Right lobe of liver (tissue), 6 donors: ENCODE measurements at regions not wholly inside any gene's neighbourhood (a gene's known extent, or its start where the extent isn't known, plus 50 kb on each side); places are given as distances from the start of the nearest gene placed in this dataset.

Experiments used
- ATAC-seq, 4 donors: fragments of 200-7000 bp; cut with Tn5 transposase; one replicate each; pipeline ENCODE4 v1.9.1; 2020; ENCODE audit warnings: mild to moderate bottlenecking in 4 of 4, moderate library complexity in 4 of 4
- DNase-seq, 3 donors: peaks; one replicate each; pipeline ENCODE4 v3.0.0-alpha.2; 2020
- H3K27ac ChIP-seq, 3 donors: fragments of 200-600 bp; one replicate each; pipeline ENCODE4 v1.8.0; 2022
- H3K27me3 ChIP-seq, 2 donors: fragments of 200-600 bp; one replicate each; pipeline ENCODE4 v1.8.0; 2022
- H3K36me3 ChIP-seq, 4 donors: fragments of 200-600 bp; sonication (generic) in 1 of 4; one replicate each; pipeline versions ENCODE4 v1.5.1 to v1.8.0; 2017 to 2022; ENCODE audit warnings: control low read depth in 1 of 4
- H3K4me1 ChIP-seq, 4 donors: fragments of 200-600 bp; sonication (generic) in 1 of 4; one replicate each; pipeline versions ENCODE4 v1.5.1 to v1.8.0; 2017 to 2022; ENCODE audit warnings: control low read depth in 1 of 4
- H3K4me3 ChIP-seq, 3 donors: fragments of 200-600 bp; one replicate each; pipeline ENCODE4 v1.8.0; 2022
- H3K9me3 ChIP-seq, 4 donors: fragments of 200-600 bp; sonication (generic) in 1 of 4; one replicate each; pipeline versions ENCODE4 v1.5.1 to v1.8.0; 2017 to 2022; ENCODE audit warnings: control low read depth in 1 of 4
- POLR2A ChIP-seq: fragments of 450-650 bp; IDR thresholded peaks from one replicate; pipeline ENCODE4 v1.6.1; 2017; ENCODE audit warnings: antibody characterized with exemption, mild to moderate bottlenecking
- WGBS: methylation state at CpG from one replicate; pipeline ENCODE4 v1.1.6; 2018; ENCODE audit warnings: low coverage, low lambda C conversion rate; ENCODE audit not compliant: insufficient coverage; ENCODE audit errors: missing lambda C conversion rate; 5-methylcytosine and 5-hydroxymethylcytosine counted together
- intact Hi-C, 2 donors: fragments of 100-400 bp; cut with DNase I; formaldehyde crosslinking; loops; one replicate each; pipeline versions ENCODE4 v1.11.2 to v1.14.1; 2022
- TF ChIP-seq, protein P1 (sequence below), 4 donors: fragments of 200-600 bp in 3 of 4; fragments of 450-650 bp in 1 of 4; IDR thresholded peaks; one replicate each; pipeline versions ENCODE4 v1.5.1 to v1.8.0; 2016 to 2022; ENCODE audit warnings: antibody characterized with exemption in 4 of 4, mild to moderate bottlenecking in 2 of 4
- donor health status: DM: no; HTN: yes; CAD: no.
- donor health status: DM: no; HTN: no; CAD: no.
- donor health status: DM: no; HTN: no; CAD: no.
- donor health status: DM: no; HTN: yes; CAD: no.
- donor health status: DM: no; HTN: yes; CAD: no.

DNA sequence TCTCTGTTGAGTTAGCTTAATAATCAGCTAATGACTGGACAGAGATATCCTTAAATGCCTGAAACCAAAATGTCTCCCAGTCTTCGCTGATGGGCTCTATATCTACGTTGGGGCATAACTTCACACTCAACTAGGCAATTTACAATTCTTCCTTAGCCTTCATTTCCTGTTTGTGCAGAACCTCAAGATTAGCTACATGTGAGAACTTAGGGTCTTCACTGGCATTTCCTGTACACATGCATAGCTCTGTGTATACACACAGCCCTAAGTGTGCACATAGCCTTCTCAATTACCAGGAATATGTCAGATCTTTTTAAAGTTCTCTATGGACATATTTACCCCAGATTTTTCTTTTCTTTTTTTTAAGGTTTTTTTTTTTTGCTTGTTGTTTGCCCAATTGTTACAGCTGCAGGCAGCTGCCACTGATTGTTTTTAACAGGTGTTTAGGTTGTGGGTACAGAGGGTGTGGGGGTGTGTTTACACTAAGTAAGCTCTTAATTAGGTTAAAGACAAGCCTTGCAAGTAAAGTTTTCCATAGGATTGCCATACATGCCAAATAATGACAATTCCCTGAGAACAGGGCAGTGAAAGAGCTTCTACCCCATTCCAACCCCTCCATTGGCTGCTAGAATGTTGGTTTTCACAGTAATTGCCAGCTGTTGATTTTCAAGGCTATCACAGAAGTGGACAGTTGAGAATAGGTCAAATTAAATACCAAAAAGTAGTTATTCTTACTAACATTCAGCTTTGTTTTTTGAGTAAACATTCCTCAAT is 441.0 kb downstream of the TLE4 start:
- Histone ChIP-seq H3K9me3 (no peaks in the 10 kb centered on the region), H3K4me1 (no peaks in the 10 kb centered on the region), H3K27me3 (no peaks in the 10 kb centered on the region), H3K36me3 (no peaks in the 10 kb centered on the region), H3K27ac (no peak overlapping the region), H3K4me3 (no peak overlapping the region)
- intact Hi-C loops, result no loop called here
- WGBS, result 38% methylated on average over 2 of the region's 2 CpGs
- ATAC-seq (no peak), DNase-seq (no peak)
- TF ChIP-seq, protein P1, sequence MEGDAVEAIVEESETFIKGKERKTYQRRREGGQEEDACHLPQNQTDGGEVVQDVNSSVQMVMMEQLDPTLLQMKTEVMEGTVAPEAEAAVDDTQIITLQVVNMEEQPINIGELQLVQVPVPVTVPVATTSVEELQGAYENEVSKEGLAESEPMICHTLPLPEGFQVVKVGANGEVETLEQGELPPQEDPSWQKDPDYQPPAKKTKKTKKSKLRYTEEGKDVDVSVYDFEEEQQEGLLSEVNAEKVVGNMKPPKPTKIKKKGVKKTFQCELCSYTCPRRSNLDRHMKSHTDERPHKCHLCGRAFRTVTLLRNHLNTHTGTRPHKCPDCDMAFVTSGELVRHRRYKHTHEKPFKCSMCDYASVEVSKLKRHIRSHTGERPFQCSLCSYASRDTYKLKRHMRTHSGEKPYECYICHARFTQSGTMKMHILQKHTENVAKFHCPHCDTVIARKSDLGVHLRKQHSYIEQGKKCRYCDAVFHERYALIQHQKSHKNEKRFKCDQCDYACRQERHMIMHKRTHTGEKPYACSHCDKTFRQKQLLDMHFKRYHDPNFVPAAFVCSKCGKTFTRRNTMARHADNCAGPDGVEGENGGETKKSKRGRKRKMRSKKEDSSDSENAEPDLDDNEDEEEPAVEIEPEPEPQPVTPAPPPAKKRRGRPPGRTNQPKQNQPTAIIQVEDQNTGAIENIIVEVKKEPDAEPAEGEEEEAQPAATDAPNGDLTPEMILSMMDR (IDR thresholded peaks at IDR 0.05), result no peak
- TF ChIP-seq POLR2A, result no peak

DNA sequence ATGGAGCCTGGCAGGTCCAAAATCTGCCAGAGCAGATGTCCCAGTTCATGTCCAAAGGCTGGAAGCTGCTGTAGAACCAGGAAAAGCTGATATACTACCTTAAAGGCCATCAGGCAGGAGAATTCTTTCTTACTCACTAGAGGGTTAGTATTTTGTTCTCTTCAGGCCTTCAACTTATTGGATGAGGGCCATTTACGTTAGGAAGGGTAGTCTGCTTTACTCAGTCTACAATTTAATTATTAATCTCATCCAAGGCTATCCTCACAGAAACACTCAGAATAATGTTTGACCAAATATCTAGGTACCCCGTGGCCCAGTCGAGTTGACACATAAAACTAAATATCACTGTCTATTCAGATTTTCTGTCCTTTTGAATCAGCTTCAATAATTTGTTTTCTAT is 437.4 kb downstream of the TLE4 start:
- intact Hi-C loops, result no loop called here
- 40% methylated on average over 3 of the region's 3 CpGs for WGBS
- Histone ChIP-seq H3K4me1 (no peaks in the 10 kb centered on the region), H3K27ac (no peak overlapping the region), H3K27me3 (no peaks in the 10 kb centered on the region), H3K36me3 (no peaks in the 10 kb centered on the region), H3K4me3 (no peak overlapping the region), H3K9me3 (no peaks in the 10 kb centered on the region)
- TF ChIP-seq, protein P1 (IDR thresholded peaks at IDR 0.05), result no peak
- TF ChIP-seq POLR2A, result no peak
- DNase-seq (no peak), ATAC-seq (no peak)

DNA sequence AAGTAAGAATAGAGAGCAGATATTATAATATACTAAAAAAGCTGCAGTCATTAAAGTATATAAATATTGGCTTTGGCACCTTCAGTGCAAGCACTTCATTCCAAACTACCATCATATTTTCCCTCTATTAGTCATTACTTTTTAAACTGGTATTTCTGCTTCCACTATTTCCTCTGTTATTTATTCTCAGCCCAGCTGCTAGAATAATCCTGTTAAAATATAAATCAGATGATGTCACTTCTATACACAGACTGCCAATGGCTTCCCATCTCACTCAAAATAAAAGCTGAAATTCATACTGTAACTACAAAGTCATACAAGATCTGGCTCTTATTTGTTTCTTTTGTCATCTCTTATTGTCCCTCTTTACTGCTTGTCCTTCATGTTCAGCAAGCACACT is 432.9 kb downstream of the TLE4 start:
- TF ChIP-seq, protein P1 (IDR thresholded peaks at IDR 0.05), result no peak
- TF ChIP-seq POLR2A, result no peak
- Histone ChIP-seq H3K9me3 (no peaks in the 10 kb centered on the region), H3K36me3 (no peaks in the 10 kb centered on the region), H3K4me1 (no peaks in the 10 kb centered on the region), H3K4me3 (no peak overlapping the region), H3K27ac (no peak overlapping the region), H3K27me3 (no peaks in the 10 kb centered on the region)
- intact Hi-C loops, result no loop called here
- no peak for DNase-seq
- ATAC-seq, result no peak

DNA sequence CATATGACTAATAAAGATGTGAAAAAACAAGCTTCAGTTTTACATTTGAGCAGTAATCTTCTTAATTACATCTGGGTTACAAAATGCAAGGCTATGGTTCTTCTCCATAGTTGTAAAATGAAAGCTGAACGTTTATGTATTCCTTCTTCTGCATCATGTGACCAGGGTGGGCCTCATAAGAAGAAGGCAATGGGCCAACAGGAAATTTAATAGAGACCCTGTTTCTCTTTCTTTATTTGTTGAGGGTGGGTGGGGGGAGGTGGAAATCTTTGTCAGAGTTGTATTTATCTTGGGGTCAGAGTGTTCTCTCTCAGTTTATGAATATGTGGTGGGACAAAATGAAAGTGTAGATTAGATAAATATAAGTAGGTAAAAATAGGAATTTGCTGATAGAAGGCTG is 418.8 kb downstream of the TLE4 start:
- Histone ChIP-seq H3K27ac (no peak overlapping the region), H3K4me1 (no peaks in the 10 kb centered on the region), H3K36me3 (no peaks in the 10 kb centered on the region), H3K9me3 (no peaks in the 10 kb centered on the region), H3K27me3 (no peaks in the 10 kb centered on the region), H3K4me3 (no peak overlapping the region)
- ATAC-seq, result no peak
- WGBS, result 20% methylated on average over 1 of the region's 1 CpG
- TF ChIP-seq, protein P1 (IDR thresholded peaks at IDR 0.05), result no peak
- TF ChIP-seq POLR2A, result no peak
- intact Hi-C loops, result no loop called here
- no peak for DNase-seq

DNA sequence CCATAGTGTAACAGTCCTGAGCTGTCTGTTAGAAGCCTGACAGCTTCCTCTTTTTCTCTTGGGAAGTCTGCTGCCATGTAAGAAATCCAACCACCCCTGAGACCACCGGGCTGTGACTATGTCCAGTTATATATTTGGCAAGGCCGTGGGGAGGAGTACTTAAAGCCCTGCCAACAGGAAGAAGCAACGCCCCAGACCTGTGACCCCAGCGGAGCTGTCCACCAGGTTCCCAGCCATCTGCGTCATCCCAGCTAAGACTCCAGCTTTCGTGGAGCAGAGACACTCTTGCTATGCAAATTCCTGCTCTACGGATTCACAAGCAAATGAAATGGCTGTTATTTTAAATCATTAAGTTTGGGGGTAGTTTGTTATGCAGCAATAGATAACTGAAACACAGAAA is 417.3 kb downstream of the TLE4 start:
- intact Hi-C loops, result no loop called here
- no peaks in the 10 kb centered on the region for H3K27me3 ChIP-seq
- 50% methylated on average over 6 of the region's 7 CpGs for WGBS
- no peaks in the 10 kb centered on the region for H3K9me3 ChIP-seq
- H3K36me3 ChIP-seq, result no peaks in the 10 kb centered on the region
- ATAC-seq (no peak), DNase-seq (peak in 2 of 3 donors; percentile 15 to 47)
- no peak overlapping the region for H3K27ac ChIP-seq
- TF ChIP-seq, protein P1 (IDR thresholded peaks at IDR 0.05), result no peak
- no peak for TF ChIP-seq POLR2A
- no peaks in the 10 kb centered on the region for H3K4me1 ChIP-seq
- H3K4me3 ChIP-seq, result no peak overlapping the region
